ENCODE measurements at regions not wholly inside any gene's neighbourhood (a gene's known extent, or its start where the extent isn't known, plus 50 kb on each side); places are given as distances from the start of the nearest gene placed in this dataset.

DNA sequence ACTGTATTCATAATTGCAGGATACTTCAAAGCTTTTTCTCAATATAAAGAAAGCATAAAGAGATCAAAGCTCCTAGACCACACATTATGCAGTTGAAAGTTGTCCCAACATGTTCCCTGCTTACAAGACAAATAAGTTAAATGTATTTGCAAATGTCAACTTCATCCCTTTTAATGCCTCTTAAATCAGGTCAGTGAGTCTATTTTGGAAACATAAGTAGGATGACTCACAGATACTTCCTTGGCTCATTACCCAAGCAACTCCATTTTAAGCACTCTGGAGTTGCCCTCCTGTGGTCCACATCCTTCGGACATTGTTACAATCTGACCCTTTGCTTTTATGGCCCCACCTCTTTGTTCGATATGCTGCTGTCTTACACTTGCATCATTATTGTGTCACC lies 162.0 kb downstream of the FAXC start:
- no peaks in the 10 kb centered on the region for H3K36me3 ChIP-seq
- H3K9me3 ChIP-seq: no peaks in the 10 kb centered on the region
- TF ChIP-seq, protein P1, sequence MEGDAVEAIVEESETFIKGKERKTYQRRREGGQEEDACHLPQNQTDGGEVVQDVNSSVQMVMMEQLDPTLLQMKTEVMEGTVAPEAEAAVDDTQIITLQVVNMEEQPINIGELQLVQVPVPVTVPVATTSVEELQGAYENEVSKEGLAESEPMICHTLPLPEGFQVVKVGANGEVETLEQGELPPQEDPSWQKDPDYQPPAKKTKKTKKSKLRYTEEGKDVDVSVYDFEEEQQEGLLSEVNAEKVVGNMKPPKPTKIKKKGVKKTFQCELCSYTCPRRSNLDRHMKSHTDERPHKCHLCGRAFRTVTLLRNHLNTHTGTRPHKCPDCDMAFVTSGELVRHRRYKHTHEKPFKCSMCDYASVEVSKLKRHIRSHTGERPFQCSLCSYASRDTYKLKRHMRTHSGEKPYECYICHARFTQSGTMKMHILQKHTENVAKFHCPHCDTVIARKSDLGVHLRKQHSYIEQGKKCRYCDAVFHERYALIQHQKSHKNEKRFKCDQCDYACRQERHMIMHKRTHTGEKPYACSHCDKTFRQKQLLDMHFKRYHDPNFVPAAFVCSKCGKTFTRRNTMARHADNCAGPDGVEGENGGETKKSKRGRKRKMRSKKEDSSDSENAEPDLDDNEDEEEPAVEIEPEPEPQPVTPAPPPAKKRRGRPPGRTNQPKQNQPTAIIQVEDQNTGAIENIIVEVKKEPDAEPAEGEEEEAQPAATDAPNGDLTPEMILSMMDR (IDR thresholded peaks at IDR 0.05): no peak
- TF ChIP-seq POLR2A (IDR thresholded peaks at IDR 0.05): no peak
- no peak for TF ChIP-seq POLR2AphosphoS5 (IDR thresholded peaks at IDR 0.05; ENCODE audit: insufficient read depth in 1 of 2, low read depth in 1 of 2)
- intact Hi-C loops (cut with DNase I): no loop called here
- no peaks in the 10 kb centered on the region for H3K27me3 ChIP-seq
- DNase-seq (ENCODE audit: extremely low spot score in 2 of 2): no peak
- no peak overlapping the region for H3K27ac ChIP-seq
- H3K4me1 ChIP-seq: no peaks in the 10 kb centered on the region
- H3K4me3 ChIP-seq: no peak overlapping the region

- TF ChIP-seq, protein P1 (IDR thresholded peaks at IDR 0.05): no peak
- Histone ChIP-seq H3K36me3 (no peaks in the 10 kb centered on the region), H3K9me3 (no peaks in the 10 kb centered on the region), H3K4me3 (no peak overlapping the region), H3K27ac (no peak overlapping the region), H3K27me3 (no peaks in the 10 kb centered on the region), H3K4me1 (no peaks in the 10 kb centered on the region)
- intact Hi-C loops (cut with DNase I): no loop called here
- DNase-seq (ENCODE audit: extremely low spot score in 2 of 2): no peak
Observed at GRCh38 chr6:99186417-99186816, 163.1 kb downstream of the FAXC start.

DNA sequence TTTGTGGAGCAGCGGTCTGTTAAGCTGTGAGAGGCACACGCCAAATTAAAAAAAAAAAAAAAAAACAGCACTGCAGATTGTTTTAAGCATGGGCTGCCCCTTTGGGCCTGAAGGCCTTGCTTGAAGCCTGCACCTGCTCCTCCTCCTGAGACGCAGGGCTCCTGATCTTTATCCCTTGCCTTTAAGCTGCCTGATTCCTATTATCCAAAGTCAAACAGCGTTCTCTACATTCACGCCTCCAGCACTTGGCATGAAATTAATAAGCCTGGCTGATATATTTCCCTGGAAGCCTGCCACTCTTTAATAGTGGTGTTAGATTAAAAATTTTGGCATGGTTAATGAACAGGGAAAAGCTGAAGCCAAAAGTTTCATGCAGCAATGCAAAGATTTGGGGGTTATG lies 163.9 kb downstream of the FAXC start:
- Histone ChIP-seq H3K27me3 (no peaks in the 10 kb centered on the region), H3K9me3 (no peaks in the 10 kb centered on the region), H3K4me3 (no peak overlapping the region), H3K27ac (no peak overlapping the region), H3K36me3 (no peaks in the 10 kb centered on the region), H3K4me1 (no peaks in the 10 kb centered on the region)
- DNase-seq (ENCODE audit: extremely low spot score in 2 of 2): no peak
- no peak for TF ChIP-seq POLR2A (IDR thresholded peaks at IDR 0.05)
- no peak for TF ChIP-seq POLR2AphosphoS5 (IDR thresholded peaks at IDR 0.05; ENCODE audit: insufficient read depth in 1 of 2, low read depth in 1 of 2)
- TF ChIP-seq, protein P1 (IDR thresholded peaks at IDR 0.05): no peak
- intact Hi-C loops (cut with DNase I): no loop called here

DNA sequence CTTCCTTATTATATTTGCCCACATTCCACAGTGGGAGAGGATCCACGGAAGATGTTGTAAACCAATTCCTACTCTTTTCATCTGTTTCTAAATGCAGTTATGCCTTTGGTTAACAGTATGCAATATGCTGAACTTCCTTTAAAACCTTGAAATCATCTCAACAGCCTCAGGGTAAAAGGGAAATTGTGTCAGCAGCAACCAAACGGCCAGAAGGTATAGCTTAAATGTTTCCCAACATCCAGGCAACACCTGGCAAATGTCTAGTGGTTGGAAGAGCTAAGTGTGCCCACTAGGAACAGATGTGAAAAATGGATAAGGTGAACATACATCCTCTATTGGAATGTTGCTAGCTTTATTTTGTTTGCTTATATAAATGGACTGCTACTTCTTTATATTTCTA lies 164.8 kb downstream of the FAXC start:
- peaks cover 8% of the 10 kb centered on the region for H3K9me3 ChIP-seq
- no peak for DNase-seq (ENCODE audit: extremely low spot score in 2 of 2)
- no peaks in the 10 kb centered on the region for H3K4me1 ChIP-seq
- H3K4me3 ChIP-seq: no peak overlapping the region
- no peaks in the 10 kb centered on the region for H3K27me3 ChIP-seq
- H3K36me3 ChIP-seq: no peaks in the 10 kb centered on the region
- intact Hi-C loops (cut with DNase I): no loop called here
- H3K27ac ChIP-seq: no peak overlapping the region
- TF ChIP-seq, protein P1 (IDR thresholded peaks at IDR 0.05): no peak
- TF ChIP-seq POLR2A (IDR thresholded peaks at IDR 0.05) (no peak), POLR2AphosphoS5 (IDR thresholded peaks at IDR 0.05; ENCODE audit: insufficient read depth in 1 of 2, low read depth in 1 of 2) (no peak)

- Histone ChIP-seq H3K27me3 (no peaks in the 10 kb centered on the region), H3K9me3 (peaks cover 8% of the 10 kb centered on the region), H3K27ac (no peak overlapping the region), H3K36me3 (no peaks in the 10 kb centered on the region), H3K4me3 (no peak overlapping the region), H3K4me1 (no peaks in the 10 kb centered on the region)
- TF ChIP-seq POLR2A (IDR thresholded peaks at IDR 0.05) (no peak), POLR2AphosphoS5 (IDR thresholded peaks at IDR 0.05; ENCODE audit: insufficient read depth in 1 of 2, low read depth in 1 of 2) (no peak)
- TF ChIP-seq, protein P1 (IDR thresholded peaks at IDR 0.05): no peak
- intact Hi-C loops (cut with DNase I): no loop called here
- no peak for DNase-seq (ENCODE audit: extremely low spot score in 2 of 2)
Observed at GRCh38 chr6:99183066-99183465, 166.4 kb downstream of the FAXC start.
